ENCODE measurements at regions not wholly inside any gene's neighbourhood (a gene's known extent, or its start where the extent isn't known, plus 50 kb on each side); places are given as distances from the start of the nearest gene placed in this dataset.

GRCh38 chr6:56739836-56740815 is 97.4 kb upstream of the DST start (continued):
- TF ChIP-seq REXO4 (CRISPR knock-in tag; IDR thresholded peaks at IDR 0.05; ENCODE audit: borderline replicate concordance) (no peak), ZNF720 (CRISPR knock-in tag; IDR thresholded peaks at IDR 0.05) (no peak), MEIS2 (CRISPR knock-in tag; IDR thresholded peaks at IDR 0.05) (peak; percentile 63), SP140L (CRISPR knock-in tag; IDR thresholded peaks at IDR 0.05; ENCODE audit: borderline replicate concordance) (no peak), PAF1 (CRISPR knock-in tag; IDR thresholded peaks at IDR 0.05) (no peak), WIZ (CRISPR knock-in tag; IDR thresholded peaks at IDR 0.05) (no peak), BRF2 (CRISPR knock-in tag; IDR thresholded peaks at IDR 0.05) (peak; percentile 68; the same call in 1 of the 2 replicates), TMF1 (CRISPR knock-in tag; IDR thresholded peaks at IDR 0.05; ENCODE audit: low read depth) (0 out of 2 replicates have a peak, but pooled peaks have one; percentile 56), SALL1 (CRISPR knock-in tag; IDR thresholded peaks at IDR 0.05) (peak; percentile 85), ETS1 (CRISPR knock-in tag; IDR thresholded peaks at IDR 0.05) (no peak), KMT2A (CRISPR knock-in tag; IDR thresholded peaks at IDR 0.05) (no peak), TFE3 (CRISPR knock-in tag; IDR thresholded peaks at IDR 0.05) (no peak), MAFK (conservative IDR thresholded peaks at IDR 0.05 in 1 of 2, IDR thresholded peaks at IDR 0.05 in 1 of 2; ENCODE audit: low read length in 2 of 2) (peak in 1 of 2 experiments; percentile 15; a peak in 1 of 4 replicates), SMARCE1 (IDR thresholded peaks at IDR 0.05; ENCODE audit: borderline replicate concordance) (no peak), ATF5 (CRISPR knock-in tag; IDR thresholded peaks at IDR 0.05; ENCODE audit: low read depth) (no peak), ZNF879 (CRISPR knock-in tag; IDR thresholded peaks at IDR 0.05) (no peak), ARHGAP35 (CRISPR knock-in tag; IDR thresholded peaks at IDR 0.05; ENCODE audit: borderline replicate concordance) (no peak), REST (IDR thresholded peaks at IDR 0.05; ENCODE audit: borderline replicate concordance in 1 of 2, low read depth in 1 of 2, low read length in 2 of 2) (0 out of 4 replicates have a peak, but pooled peaks of 1 of the 2 experiments have one; percentile 18), CCDC6 (CRISPR knock-in tag; IDR thresholded peaks at IDR 0.05) (no peak; the same call in 1 of the 2 replicates), MLX (CRISPR knock-in tag; IDR thresholded peaks at IDR 0.05) (no peak)

All from HepG2 (cell line).